ENCODE measurements at regions not wholly inside any gene's neighbourhood (a gene's known extent, or its start where the extent isn't known, plus 50 kb on each side); places are given as distances from the start of the nearest gene placed in this dataset.
A peak's percentile ranks its signal among the peaks of the same experiment; 100 is the strongest.
"Not testable (repeated sequence)": the region's sequence is repeated elsewhere in the genome, so short reads cannot be mapped to it uniquely, and the experiment has no call there.

DNA sequence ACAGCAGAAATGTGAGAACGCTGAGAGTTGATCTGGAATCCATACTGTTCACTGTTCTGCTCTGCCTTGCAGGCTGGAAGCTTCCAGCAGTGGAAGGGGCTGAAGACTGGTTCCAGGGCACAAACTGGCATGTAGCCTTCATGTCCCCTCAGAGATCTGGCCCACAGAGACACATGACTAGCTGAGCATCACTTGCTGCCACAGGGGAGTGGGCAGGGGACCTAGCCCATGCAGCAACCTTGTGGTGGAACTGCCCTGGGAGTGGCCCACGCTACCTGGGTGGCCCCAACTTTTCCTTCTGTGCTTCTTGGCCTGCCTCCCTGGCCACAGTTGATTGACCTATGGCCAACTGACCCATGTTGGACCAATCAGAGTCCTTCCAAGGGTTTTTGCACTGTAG lies 98.1 kb downstream of the TPRA1 start:
- H3K36me3 ChIP-seq (replicated peaks in 1 of 2) = no peaks in the 10 kb centered on the region
- no peaks in the 10 kb centered on the region for H3K27me3 ChIP-seq
- no peaks in the 10 kb centered on the region for H3K4me1 ChIP-seq (replicated peaks in 1 of 2)
- no peak for TF ChIP-seq POLR2A (IDR thresholded peaks at IDR 0.05)
- TF ChIP-seq, protein P1, sequence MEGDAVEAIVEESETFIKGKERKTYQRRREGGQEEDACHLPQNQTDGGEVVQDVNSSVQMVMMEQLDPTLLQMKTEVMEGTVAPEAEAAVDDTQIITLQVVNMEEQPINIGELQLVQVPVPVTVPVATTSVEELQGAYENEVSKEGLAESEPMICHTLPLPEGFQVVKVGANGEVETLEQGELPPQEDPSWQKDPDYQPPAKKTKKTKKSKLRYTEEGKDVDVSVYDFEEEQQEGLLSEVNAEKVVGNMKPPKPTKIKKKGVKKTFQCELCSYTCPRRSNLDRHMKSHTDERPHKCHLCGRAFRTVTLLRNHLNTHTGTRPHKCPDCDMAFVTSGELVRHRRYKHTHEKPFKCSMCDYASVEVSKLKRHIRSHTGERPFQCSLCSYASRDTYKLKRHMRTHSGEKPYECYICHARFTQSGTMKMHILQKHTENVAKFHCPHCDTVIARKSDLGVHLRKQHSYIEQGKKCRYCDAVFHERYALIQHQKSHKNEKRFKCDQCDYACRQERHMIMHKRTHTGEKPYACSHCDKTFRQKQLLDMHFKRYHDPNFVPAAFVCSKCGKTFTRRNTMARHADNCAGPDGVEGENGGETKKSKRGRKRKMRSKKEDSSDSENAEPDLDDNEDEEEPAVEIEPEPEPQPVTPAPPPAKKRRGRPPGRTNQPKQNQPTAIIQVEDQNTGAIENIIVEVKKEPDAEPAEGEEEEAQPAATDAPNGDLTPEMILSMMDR (IDR thresholded peaks at IDR 0.05) = no peak
- no peaks in the 10 kb centered on the region for H3K9me3 ChIP-seq (replicated peaks in 1 of 3)
- no peak overlapping the region for H3K27ac ChIP-seq
- 82 to 93% (median 88%) methylated on average over 2 of the region's 2 CpGs; no CpG with 5 or more reads in 1 of the 4 donors for WGBS, 4 donors
- intact Hi-C loops (cut with DNase I) = no loop called here
- no peak overlapping the region for H3K4me3 ChIP-seq
- DNase-seq = no peak

DNA sequence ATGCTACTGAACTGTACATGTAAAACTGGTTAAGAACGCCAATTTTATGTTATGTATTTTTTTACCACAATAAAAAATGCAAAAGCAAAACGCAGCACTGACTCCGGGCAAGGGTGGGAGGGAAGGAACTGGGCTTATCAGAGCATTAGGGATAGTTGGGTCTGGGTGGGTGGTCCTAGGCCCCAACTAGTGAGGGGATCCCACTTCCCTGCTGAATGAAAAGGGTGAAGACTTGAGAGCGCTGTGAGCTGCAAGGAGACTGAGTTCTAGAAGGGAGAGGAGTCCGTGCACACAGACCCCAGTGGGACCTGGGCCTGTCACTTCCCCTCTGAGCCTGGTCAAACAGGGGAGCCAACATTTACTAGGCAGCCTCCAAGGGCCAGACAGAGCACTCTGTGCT lies 98.6 kb downstream of the TPRA1 start:
- TF ChIP-seq, protein P1 (IDR thresholded peaks at IDR 0.05) = no peak
- no peak for TF ChIP-seq POLR2A (IDR thresholded peaks at IDR 0.05)
- H3K27me3 ChIP-seq = no peaks in the 10 kb centered on the region
- no peaks in the 10 kb centered on the region for H3K9me3 ChIP-seq (replicated peaks in 1 of 3)
- 81 to 95% (median 92%) methylated on average over 4 to 5 of the region's 5 CpGs for WGBS, 4 donors
- no peak overlapping the region for H3K27ac ChIP-seq
- H3K4me3 ChIP-seq = no peak overlapping the region
- no peaks in the 10 kb centered on the region for H3K36me3 ChIP-seq (replicated peaks in 1 of 2)
- no peaks in the 10 kb centered on the region for H3K4me1 ChIP-seq (replicated peaks in 1 of 2)
- no peak for DNase-seq
- intact Hi-C loops (cut with DNase I) = no loop called here

DNA sequence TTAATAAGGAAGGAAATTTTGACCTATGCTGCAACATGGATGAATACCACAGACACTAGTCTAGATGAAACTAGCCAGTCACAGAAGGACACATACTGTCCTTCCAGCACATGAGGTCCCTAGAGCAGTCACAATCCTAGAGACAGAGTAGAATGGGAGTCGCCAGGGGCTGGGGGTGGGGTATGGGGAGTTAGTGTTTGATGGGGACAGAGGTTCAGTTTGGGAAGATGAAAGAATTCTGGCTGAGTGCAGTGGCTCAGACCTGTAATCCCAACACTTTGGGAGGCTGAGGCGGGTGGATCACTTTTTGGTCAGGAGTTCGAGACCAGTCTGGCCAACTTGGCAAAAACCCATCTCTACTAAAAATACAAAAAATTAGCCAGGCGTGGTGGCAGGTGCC lies 99.2 kb downstream of the TPRA1 start:
- TF ChIP-seq, protein P1 (IDR thresholded peaks at IDR 0.05) = no peak
- no peak for TF ChIP-seq POLR2A (IDR thresholded peaks at IDR 0.05)

GRCh38 chr3:127491024-127491305 lies 99.6 kb downstream of the TPRA1 start:
- 20 to 53% (median 39%) methylated on average over 2 of the region's 2 CpGs for WGBS, 4 donors
- intact Hi-C loops (cut with DNase I); H3K4me1 ChIP-seq (replicated peaks in 1 of 2); H3K9me3 ChIP-seq (replicated peaks in 1 of 3); H3K36me3 ChIP-seq (replicated peaks in 1 of 2); H3K27ac ChIP-seq; H3K4me3 ChIP-seq; H3K27me3 ChIP-seq: not testable (repeated sequence)
- peak in 1 of 7 donors; percentile 19 for DNase-seq

More for the DNA sequence above, 99.2 kb downstream of the TPRA1 start:
- intact Hi-C loops (cut with DNase I) = no loop called here
- Histone ChIP-seq H3K27me3 (no peaks in the 10 kb centered on the region), H3K4me1 (replicated peaks in 1 of 2) (no peaks in the 10 kb centered on the region), H3K27ac (no peak overlapping the region), H3K36me3 (replicated peaks in 1 of 2) (no peaks in the 10 kb centered on the region), H3K9me3 (replicated peaks in 1 of 3) (no peaks in the 10 kb centered on the region), H3K4me3 (no peak overlapping the region)
- no peak for DNase-seq
- WGBS, 4 donors = 80 to 88% (median 85%) methylated on average over 4 of the region's 4 CpGs

DNA sequence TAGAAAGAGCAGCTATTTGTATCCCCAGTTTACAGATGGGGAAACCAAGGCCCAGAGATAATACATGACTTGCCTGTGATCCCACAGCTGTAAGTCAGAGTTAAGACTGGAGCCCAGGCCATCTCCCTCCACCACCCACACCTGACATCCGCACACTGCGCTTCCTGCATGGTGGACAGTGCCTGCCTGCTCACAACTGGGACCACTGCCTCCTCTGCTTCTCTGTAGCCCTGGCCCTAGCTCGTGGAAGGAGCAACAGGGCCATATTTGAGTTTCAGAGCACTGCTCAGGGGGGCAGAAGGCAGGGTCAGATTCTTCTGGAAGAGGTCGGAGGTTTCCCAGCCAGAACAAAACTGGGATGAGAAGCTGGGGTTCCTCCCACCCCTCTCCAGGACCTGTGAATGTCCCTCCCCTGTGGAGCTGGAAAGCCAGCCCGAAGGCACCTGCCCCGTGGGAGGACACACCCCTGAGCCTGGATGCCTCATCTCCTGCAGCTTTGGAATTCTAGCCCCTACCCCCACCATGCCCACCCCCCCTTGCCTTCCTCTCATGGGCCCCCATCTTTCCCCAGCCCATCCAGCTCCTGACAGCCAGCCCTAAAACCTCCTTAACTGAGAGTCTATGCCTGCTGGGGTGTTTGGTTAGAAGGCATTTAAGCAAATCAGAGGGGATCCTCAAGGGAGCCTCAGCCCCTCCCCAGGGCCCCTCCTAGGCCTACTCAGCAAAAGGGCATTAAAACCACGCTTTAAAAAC lies 100.1 kb downstream of the TPRA1 start:
- Histone ChIP-seq H3K27ac (no peak overlapping the region), H3K36me3 (replicated peaks in 1 of 2) (no peaks in the 10 kb centered on the region), H3K4me3 (no peak overlapping the region), H3K27me3 (no peaks in the 10 kb centered on the region), H3K9me3 (replicated peaks in 1 of 3) (no peaks in the 10 kb centered on the region), H3K4me1 (replicated peaks in 1 of 2) (no peaks in the 10 kb centered on the region)
- TF ChIP-seq, protein P1 (IDR thresholded peaks at IDR 0.05) = no peak
- TF ChIP-seq POLR2A (IDR thresholded peaks at IDR 0.05) = no peak
- intact Hi-C loops (cut with DNase I) = no loop called here
- WGBS, 4 donors = 67 to 81% (median 79%) methylated on average over 5 to 7 of the region's 7 CpGs
- peak in 1 of 7 donors; percentile 0 for DNase-seq
